ENCODE measurements at regions not wholly inside any gene's neighbourhood (a gene's known extent, or its start where the extent isn't known, plus 50 kb on each side); places are given as distances from the start of the nearest gene placed in this dataset.

DNA sequence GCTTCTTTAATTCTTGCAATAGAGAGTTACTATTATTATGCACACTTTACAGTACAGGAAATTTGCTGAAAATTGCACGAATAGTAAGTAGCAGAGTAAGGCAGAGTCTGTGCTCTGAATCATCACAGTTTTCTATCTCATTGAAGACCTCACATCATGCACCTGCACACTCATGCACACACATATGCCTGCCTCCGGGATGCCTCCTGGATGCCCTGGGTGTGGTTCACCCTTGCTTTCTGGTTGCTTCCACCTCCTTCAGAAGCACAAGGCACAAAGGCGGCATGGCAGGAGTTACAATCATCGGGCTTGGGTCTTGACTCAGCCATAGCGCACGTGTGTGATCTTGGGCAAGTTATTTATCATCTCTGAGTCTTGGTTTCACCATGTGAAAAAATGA, 564.0 kb downstream of the VRK1 start:
- no peaks in the 10 kb centered on the region for H3K27me3 ChIP-seq (ENCODE audit: control insufficient read depth, insufficient read depth, low read length)
- H3K4me3 ChIP-seq (ENCODE audit: low read depth, low read length) = no peak overlapping the region
- DNase-seq (ENCODE audit: low read depth, low spot score) = no peak
- no peak overlapping the region for H3K27ac ChIP-seq (ENCODE audit: low read depth, low read length)
- ChIA-PET CTCF (no interaction called here), POLR2A (no interaction called here)
- TF ChIP-seq, protein P1, sequence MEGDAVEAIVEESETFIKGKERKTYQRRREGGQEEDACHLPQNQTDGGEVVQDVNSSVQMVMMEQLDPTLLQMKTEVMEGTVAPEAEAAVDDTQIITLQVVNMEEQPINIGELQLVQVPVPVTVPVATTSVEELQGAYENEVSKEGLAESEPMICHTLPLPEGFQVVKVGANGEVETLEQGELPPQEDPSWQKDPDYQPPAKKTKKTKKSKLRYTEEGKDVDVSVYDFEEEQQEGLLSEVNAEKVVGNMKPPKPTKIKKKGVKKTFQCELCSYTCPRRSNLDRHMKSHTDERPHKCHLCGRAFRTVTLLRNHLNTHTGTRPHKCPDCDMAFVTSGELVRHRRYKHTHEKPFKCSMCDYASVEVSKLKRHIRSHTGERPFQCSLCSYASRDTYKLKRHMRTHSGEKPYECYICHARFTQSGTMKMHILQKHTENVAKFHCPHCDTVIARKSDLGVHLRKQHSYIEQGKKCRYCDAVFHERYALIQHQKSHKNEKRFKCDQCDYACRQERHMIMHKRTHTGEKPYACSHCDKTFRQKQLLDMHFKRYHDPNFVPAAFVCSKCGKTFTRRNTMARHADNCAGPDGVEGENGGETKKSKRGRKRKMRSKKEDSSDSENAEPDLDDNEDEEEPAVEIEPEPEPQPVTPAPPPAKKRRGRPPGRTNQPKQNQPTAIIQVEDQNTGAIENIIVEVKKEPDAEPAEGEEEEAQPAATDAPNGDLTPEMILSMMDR (IDR thresholded peaks at IDR 0.05; ENCODE audit: low read depth, low read length) = no peak
- H3K9me3 ChIP-seq (ENCODE audit: control insufficient read depth, insufficient read depth, low read length) = peaks cover 37% of the 10 kb centered on the region

DNA sequence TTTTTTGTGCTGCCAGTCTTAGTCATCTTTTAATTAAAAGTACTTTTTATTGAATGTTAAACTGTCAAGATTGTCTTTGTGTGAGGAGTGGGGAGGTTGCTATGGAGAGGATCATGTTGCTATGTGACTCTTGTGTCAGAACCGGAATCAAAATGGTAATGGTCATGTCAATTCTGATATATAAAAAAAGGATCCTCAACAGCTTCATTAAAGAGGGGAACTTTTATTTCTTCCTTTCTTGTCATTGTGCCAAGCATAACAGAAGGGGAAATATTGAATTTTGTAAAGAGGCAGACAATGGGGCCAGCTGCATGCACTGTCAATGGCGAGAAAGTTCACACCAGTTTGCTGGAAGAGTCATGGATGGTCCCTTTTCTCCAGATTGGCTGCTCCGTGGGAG, 564.8 kb downstream of the VRK1 start:
- POLR2A ChIA-PET = no interaction called here
- DNase-seq (ENCODE audit: low read depth, low spot score) = no peak

DNA sequence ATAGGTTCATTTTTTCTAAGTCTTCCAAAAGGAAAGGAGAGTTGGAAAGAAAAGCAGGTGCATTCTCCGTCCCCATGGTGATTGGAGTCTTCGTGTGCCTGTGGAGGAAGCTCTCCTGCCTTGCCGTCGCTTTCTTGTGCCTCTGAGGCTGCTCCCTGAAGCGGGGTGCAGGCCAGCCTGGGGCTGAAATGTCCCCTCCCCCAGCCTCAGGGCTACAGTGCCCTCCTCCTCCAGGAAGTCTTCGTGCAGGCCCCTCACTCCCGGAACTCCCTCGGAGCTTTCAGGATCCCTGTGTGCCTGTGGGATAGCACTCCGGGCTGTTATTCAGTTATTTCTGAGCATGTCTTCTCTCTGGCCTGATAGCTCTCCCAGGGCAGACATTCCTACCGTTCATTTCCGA, 569.2 kb downstream of the VRK1 start:
- H3K27ac ChIP-seq (ENCODE audit: low read depth, low read length) = no peak overlapping the region
- ChIA-PET CTCF (no interaction called here), POLR2A (no interaction called here)
- H3K27me3 ChIP-seq (ENCODE audit: control insufficient read depth, insufficient read depth, low read length) = no peaks in the 10 kb centered on the region
- DNase-seq (ENCODE audit: low read depth, low spot score) = no peak
- TF ChIP-seq, protein P1 (IDR thresholded peaks at IDR 0.05; ENCODE audit: low read depth, low read length) = no peak
- H3K9me3 ChIP-seq (ENCODE audit: control insufficient read depth, insufficient read depth, low read length) = peaks cover 46% of the 10 kb centered on the region
- H3K4me3 ChIP-seq (ENCODE audit: low read depth, low read length) = no peak overlapping the region

More for the DNA sequence above, 564.8 kb downstream of the VRK1 start:
- Histone ChIP-seq H3K4me3 (ENCODE audit: low read depth, low read length) (no peak overlapping the region), H3K27ac (ENCODE audit: low read depth, low read length) (no peak overlapping the region), H3K27me3 (ENCODE audit: control insufficient read depth, insufficient read depth, low read length) (no peaks in the 10 kb centered on the region), H3K9me3 (ENCODE audit: control insufficient read depth, insufficient read depth, low read length) (peaks cover 43% of the 10 kb centered on the region)
- CTCF ChIA-PET = no interaction called here
- TF ChIP-seq, protein P1 (IDR thresholded peaks at IDR 0.05; ENCODE audit: low read depth, low read length) = no peak

DNA sequence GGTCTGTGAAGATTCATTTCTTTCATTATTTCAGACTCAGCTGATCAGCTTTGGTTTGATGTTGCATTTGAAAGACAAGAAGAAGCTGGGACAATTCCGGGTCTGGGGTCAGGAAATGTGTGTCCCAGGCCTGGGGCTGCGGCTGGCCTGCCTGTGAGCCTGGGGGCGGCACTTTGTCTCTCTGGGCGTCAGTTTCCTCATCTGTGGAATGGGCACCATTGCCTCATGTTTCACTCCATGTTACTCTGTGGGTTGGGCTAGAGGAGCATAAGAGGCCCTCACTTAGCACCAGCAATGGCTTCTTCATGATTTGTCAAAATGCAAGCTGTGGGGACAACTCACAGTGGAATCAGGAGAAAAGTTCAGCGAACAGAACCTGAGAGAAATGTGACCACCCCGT, 570.1 kb downstream of the VRK1 start:
- no peak overlapping the region for H3K4me3 ChIP-seq (ENCODE audit: low read depth, low read length)
- ChIA-PET CTCF (no interaction called here), POLR2A (no interaction called here)
- H3K27me3 ChIP-seq (ENCODE audit: control insufficient read depth, insufficient read depth, low read length) = no peaks in the 10 kb centered on the region
- no peak for DNase-seq (ENCODE audit: low read depth, low spot score)
- H3K9me3 ChIP-seq (ENCODE audit: control insufficient read depth, insufficient read depth, low read length) = peaks cover 49% of the 10 kb centered on the region
- no peak overlapping the region for H3K27ac ChIP-seq (ENCODE audit: low read depth, low read length)
- TF ChIP-seq, protein P1 (IDR thresholded peaks at IDR 0.05; ENCODE audit: low read depth, low read length) = no peak

- CTCF ChIA-PET = no interaction called here
- TF ChIP-seq, protein P1 (IDR thresholded peaks at IDR 0.05; ENCODE audit: low read depth, low read length) = no peak
These were observed 570.9 kb downstream of the VRK1 start for GRCh38 chr14:97368049-97368448.

More at GRCh38 chr14:97368049-97368448, 570.9 kb downstream of the VRK1 start:
- POLR2A ChIA-PET = no interaction called here
- H3K27ac ChIP-seq (ENCODE audit: low read depth, low read length) = no peak overlapping the region
- DNase-seq (ENCODE audit: low read depth, low spot score) = no peak
- no peaks in the 10 kb centered on the region for H3K27me3 ChIP-seq (ENCODE audit: control insufficient read depth, insufficient read depth, low read length)
- H3K9me3 ChIP-seq (ENCODE audit: control insufficient read depth, insufficient read depth, low read length) = peaks cover 51% of the 10 kb centered on the region
- no peak overlapping the region for H3K4me3 ChIP-seq (ENCODE audit: low read depth, low read length)

Measured in AG04450 (cell line).